HG03469 (cell line): ENCODE measurements at regions not wholly inside any gene's neighbourhood (a gene's known extent, or its start where the extent isn't known, plus 50 kb on each side); places are given as distances from the start of the nearest gene placed in this dataset.
"Not testable (repeated sequence)": the region's sequence is repeated elsewhere in the genome, so short reads cannot be mapped to it uniquely, and the experiment has no call there.

Source experiments
- ATAC-seq: cut with Tn5 transposase; IDR thresholded peaks from one replicate; pipeline ENCODE4 v1.9.1; 2021; ENCODE audit warnings: mild to moderate bottlenecking, moderate library complexity, moderate number of reproducible peaks; ENCODE audit not compliant: unreplicated experiment

DNA sequence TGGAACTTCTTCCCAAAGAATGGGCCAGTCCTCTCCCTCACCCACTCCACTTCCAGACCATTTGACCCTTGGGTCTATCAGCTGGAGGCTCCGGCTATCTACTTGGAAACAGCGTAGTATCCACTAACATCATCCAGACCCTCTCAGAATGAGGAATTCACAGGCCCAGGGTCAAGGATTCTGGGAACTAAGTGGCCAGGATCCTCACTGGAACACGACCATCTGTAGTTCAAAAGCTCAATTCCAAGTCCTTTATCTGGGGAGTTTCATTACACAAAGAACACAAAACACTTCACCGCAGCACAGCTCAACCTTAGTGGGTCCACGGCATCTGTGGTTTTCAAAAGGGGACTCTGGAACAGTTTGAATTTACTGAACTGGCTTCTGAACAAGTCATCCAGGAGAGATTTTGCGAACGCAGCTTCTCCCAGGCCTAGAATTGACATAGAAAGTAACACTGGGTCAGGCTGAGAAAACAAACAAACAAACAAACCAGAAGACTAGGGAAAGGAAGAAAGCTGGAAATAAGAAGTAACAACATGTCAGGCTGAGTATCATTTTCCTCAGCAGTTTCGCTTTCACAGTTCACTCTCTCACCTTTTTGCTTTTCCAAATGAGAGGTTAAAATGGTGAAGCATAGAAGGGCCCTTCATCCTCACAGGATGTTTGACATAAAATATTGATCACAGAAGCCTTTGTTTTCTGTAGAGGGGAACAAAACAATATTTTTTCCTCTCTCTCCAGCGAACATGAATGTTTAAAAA is 57.6 kb upstream of the USP6NL start:
- no peak for ATAC-seq

DNA sequence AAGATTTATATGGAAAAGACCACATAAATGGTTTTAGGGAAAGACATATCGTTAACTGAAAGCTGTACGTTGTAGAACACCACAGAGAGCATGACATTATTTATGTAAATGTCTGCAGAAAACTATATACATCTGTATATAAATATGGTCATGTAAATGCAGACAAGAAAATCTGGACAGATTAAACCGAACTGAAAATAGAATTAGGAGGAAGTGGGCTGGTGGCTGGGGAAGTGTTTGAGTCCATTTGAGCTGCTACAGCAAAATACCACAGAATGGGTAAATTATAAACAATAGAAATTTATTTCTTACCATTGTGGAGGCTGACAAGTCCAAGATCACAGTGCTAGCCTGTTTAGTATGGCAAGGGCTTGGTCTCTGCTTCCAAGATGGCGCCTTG is 56.3 kb upstream of the USP6NL start:
- no peak for ATAC-seq

- peak; percentile 48 for ATAC-seq
Observed at GRCh38 chr10:11663763-11664555, 52.5 kb upstream of the USP6NL start.

DNA sequence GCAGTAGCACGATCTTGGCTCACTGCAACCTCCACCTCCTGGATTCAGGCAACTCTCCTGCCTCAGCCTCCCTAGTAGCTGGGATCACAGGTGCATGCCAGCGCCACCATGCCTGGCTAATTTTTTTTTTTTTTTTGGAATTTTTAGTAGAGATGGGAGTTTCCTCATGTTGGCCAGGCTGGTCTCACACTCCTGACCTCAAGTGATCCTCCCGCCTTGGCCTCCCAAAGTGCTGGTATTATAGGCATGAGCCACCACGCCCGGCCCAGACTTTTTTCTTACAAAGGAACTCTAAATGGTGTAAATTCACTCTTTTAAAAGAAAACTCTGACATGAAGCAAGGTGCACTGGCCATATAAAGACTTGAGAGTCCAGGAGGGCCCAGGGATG is 51.7 kb upstream of the USP6NL start:
- ATAC-seq = not testable (repeated sequence)

DNA sequence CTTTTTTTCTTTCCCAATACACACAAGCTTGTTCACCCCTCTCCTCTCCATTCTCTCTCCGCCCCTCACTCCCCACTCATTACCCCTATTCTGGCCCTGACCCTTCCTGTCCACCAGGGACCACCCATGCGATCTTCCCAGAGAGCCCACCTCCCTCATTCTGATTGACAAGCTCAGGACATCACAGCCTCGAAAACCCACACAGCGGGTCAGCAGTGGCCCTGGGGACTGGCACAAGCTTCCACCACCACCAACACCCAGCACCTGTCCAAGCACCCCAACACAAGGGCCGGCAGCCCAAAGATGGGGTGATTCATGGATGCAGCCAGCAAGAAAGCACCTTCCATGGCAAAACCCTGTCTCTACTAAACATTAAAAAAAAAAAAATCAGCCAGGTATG is 50.0 kb upstream of the USP6NL start:
- no peak for ATAC-seq
